Loucy (cell line): ENCODE measurements at regions not wholly inside any gene's neighbourhood (a gene's known extent, or its start where the extent isn't known, plus 50 kb on each side); places are given as distances from the start of the nearest gene placed in this dataset.

ENCODE experiments used
- EZH2phosphoT487 ChIP-seq: fragments of 200-600 bp; IDR thresholded peaks from 2 replicates; pipeline ENCODE4 v1.6.1; 2018; ENCODE audit warnings: antibody characterized with exemption, mild to moderate bottlenecking, moderate library complexity, borderline replicate concordance
- TF ChIP-seq, protein P1 (sequence below): fragments of 200-600 bp; sonication (generic); conservative IDR thresholded peaks from 2 replicates; pipeline ENCODE4 v1.5.1; 2014; ENCODE audit warnings: mild to moderate bottlenecking, antibody characterized with exemption, low read length

DNA sequence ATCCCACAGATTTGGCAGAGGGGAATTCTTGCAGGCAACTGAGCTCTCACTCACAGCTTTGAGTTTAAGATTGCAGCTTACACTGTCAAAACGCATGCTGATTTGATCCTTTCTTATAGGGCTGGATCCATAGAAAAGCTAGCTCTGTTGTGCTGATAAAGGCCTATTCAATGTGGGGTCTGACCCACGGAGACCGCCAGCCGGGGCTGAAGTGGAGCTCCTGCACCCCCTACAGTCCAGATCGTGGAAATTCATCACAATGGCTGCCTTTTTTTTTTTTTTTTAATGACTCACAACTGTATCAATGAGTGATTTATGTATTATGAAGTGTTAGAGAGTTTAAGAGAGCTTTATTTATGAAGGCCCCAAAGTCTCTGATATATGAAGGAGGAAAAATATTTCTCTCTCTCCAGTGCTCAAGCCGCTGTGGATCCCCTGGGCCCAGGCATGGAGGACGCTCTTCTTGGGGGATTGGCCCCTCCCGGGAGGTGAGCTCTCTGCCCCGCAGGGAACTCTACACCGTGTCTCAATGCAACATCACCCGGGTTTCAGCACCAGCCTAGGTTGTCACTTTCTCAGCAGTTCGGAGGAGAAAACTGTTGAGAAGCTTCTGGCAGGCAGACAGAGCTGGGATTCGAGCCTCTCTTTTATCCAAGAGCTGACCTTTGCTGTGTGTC is 700.2 kb downstream of the IRX1 start:
- TF ChIP-seq, protein P1, sequence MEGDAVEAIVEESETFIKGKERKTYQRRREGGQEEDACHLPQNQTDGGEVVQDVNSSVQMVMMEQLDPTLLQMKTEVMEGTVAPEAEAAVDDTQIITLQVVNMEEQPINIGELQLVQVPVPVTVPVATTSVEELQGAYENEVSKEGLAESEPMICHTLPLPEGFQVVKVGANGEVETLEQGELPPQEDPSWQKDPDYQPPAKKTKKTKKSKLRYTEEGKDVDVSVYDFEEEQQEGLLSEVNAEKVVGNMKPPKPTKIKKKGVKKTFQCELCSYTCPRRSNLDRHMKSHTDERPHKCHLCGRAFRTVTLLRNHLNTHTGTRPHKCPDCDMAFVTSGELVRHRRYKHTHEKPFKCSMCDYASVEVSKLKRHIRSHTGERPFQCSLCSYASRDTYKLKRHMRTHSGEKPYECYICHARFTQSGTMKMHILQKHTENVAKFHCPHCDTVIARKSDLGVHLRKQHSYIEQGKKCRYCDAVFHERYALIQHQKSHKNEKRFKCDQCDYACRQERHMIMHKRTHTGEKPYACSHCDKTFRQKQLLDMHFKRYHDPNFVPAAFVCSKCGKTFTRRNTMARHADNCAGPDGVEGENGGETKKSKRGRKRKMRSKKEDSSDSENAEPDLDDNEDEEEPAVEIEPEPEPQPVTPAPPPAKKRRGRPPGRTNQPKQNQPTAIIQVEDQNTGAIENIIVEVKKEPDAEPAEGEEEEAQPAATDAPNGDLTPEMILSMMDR = peak; percentile 93
- TF ChIP-seq EZH2phosphoT487 = no peak
